Endothelial cell (in vitro differentiated cells): ENCODE measurements at regions not wholly inside any gene's neighbourhood (a gene's known extent, or its start where the extent isn't known, plus 50 kb on each side); places are given as distances from the start of the nearest gene placed in this dataset.

Experiments used
- DNase-seq: peaks from one replicate; pipeline ENCODE4 v3.0.0; 2021; ENCODE audit warnings: low spot score
- H3K27ac Mint-ChIP-seq: one replicate; pipeline ENCODE4 v1.8.0; 2021; ENCODE audit warnings: mixed read lengths, inconsistent platforms; ENCODE audit not compliant: unreplicated experiment
- H3K27me3 Mint-ChIP-seq: one replicate; pipeline ENCODE4 v1.8.0; 2021; ENCODE audit warnings: mild to moderate bottlenecking, moderate library complexity, mixed read lengths, inconsistent platforms; ENCODE audit not compliant: unreplicated experiment
- H3K36me3 Mint-ChIP-seq: one replicate; pipeline ENCODE4 v1.8.0; 2021; ENCODE audit warnings: mild to moderate bottlenecking, low read depth, mixed read lengths, inconsistent platforms; ENCODE audit not compliant: unreplicated experiment
- H3K4me1 Mint-ChIP-seq: one replicate; pipeline ENCODE4 v1.8.0; 2021; ENCODE audit warnings: mild to moderate bottlenecking, mixed read lengths, inconsistent platforms; ENCODE audit not compliant: unreplicated experiment
- H3K4me3 Mint-ChIP-seq: one replicate; pipeline ENCODE4 v1.8.0; 2021; ENCODE audit warnings: mild to moderate bottlenecking, mixed read lengths, inconsistent platforms; ENCODE audit not compliant: unreplicated experiment
- H3K9me3 Mint-ChIP-seq: one replicate; pipeline ENCODE4 v1.8.0; 2021; ENCODE audit warnings: mixed read lengths, inconsistent platforms; ENCODE audit not compliant: unreplicated experiment
- CTCF ChIP-seq: fragments of 200-600 bp; sonication (generic); IDR thresholded peaks from one replicate; pipeline ENCODE4 v1.5.0; 2021; ENCODE audit warnings: antibody characterized with exemption; ENCODE audit not compliant: unreplicated experiment

GRCh38 chr9:107890921-107891465 is 401.4 kb upstream of the KLF4 start:
- H3K4me3 Mint-ChIP-seq: no peak overlapping the region
- DNase-seq: no peak
- H3K36me3 Mint-ChIP-seq: no peaks in the 10 kb centered on the region
- H3K4me1 Mint-ChIP-seq: no peaks in the 10 kb centered on the region
- TF ChIP-seq CTCF: no peak
- no peak overlapping the region for H3K27ac Mint-ChIP-seq
- no peaks in the 10 kb centered on the region for H3K27me3 Mint-ChIP-seq
- H3K9me3 Mint-ChIP-seq: no peaks in the 10 kb centered on the region

GRCh38 chr9:107888773-107889227 is 399.2 kb upstream of the KLF4 start:
- Mint-ChIP-seq H3K27ac (no peak overlapping the region), H3K4me3 (no peak overlapping the region), H3K27me3 (no peaks in the 10 kb centered on the region), H3K9me3 (no peaks in the 10 kb centered on the region), H3K4me1 (no peaks in the 10 kb centered on the region), H3K36me3 (no peaks in the 10 kb centered on the region)
- TF ChIP-seq CTCF: no peak
- no peak for DNase-seq

DNA sequence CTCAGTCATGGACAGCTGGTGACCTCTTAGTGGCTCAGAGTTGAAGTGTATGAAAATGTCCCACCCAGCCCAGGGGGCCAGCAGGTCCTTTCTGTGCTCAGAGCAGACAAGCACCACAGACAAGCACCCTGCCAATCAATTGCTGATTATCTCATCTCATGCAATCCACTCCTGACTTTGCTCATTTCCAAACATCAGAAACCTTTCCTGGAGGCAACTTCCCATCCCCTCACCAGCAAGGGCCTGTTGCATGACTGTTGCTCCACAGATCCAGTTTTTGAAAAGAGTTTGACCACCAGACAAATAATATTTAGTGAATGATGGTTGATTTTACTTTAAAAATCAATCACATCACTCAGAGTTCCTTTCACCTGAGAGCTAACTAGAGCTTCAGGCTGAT is 397.3 kb upstream of the KLF4 start:
- Mint-ChIP-seq H3K27me3 (no peaks in the 10 kb centered on the region), H3K36me3 (no peaks in the 10 kb centered on the region), H3K4me1 (no peaks in the 10 kb centered on the region), H3K4me3 (no peak overlapping the region), H3K27ac (no peak overlapping the region), H3K9me3 (no peaks in the 10 kb centered on the region)
- no peak for TF ChIP-seq CTCF
- DNase-seq: no peak

DNA sequence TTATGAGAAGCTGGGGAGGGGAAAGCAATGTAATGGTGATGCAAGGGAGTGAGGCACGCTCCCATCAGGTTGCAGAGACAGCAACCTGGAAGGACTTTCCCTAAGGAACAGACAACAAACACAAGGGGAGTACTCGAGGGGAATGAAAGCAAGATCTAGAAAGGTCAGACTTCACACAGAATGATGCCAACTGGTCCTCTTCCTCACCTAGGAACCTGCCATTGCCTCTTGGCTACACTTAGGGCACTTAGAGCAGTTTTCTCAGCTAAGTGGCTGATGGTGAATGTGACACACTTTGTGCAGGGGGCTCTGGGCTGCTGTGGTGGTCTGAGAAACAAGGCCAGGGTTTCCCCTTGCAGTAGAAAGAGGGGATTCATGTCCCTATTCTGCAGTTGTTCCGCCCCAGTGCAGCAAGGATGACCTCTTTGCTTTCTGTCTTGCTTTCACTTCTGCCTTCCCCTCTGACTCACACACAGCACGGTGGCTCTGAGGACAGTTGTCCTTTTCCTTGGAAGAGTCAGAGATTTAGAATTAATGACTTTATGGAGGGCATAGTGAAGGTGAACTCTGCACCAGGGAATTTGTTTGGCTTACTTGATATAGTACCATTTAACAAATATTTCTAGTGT is 394.0 kb upstream of the KLF4 start:
- no peaks in the 10 kb centered on the region for H3K4me1 Mint-ChIP-seq
- DNase-seq: no peak
- no peak overlapping the region for H3K27ac Mint-ChIP-seq
- no peak overlapping the region for H3K4me3 Mint-ChIP-seq
- no peaks in the 10 kb centered on the region for H3K9me3 Mint-ChIP-seq
- no peak for TF ChIP-seq CTCF
- H3K36me3 Mint-ChIP-seq: no peaks in the 10 kb centered on the region
- no peaks in the 10 kb centered on the region for H3K27me3 Mint-ChIP-seq

GRCh38 chr9:107881626-107882300 is 392.2 kb upstream of the KLF4 start:
- H3K36me3 Mint-ChIP-seq: no peaks in the 10 kb centered on the region
- no peaks in the 10 kb centered on the region for H3K9me3 Mint-ChIP-seq
- H3K27me3 Mint-ChIP-seq: no peaks in the 10 kb centered on the region
- no peak overlapping the region for H3K27ac Mint-ChIP-seq
- H3K4me1 Mint-ChIP-seq: no peaks in the 10 kb centered on the region
- TF ChIP-seq CTCF: no peak
- DNase-seq: no peak
- no peak overlapping the region for H3K4me3 Mint-ChIP-seq
